H7 (cell line): ENCODE measurements at regions not wholly inside any gene's neighbourhood (a gene's known extent, or its start where the extent isn't known, plus 50 kb on each side); places are given as distances from the start of the nearest gene placed in this dataset.
A peak's percentile ranks its signal among the peaks of the same experiment; 100 is the strongest.
"Not testable (repeated sequence)": the region's sequence is repeated elsewhere in the genome, so short reads cannot be mapped to it uniquely, and the experiment has no call there.

Experiments
- DNase-seq: peaks from one replicate; pipeline ENCODE4 v3.0.0; 2012
- H3K27me3 ChIP-seq: 2 replicates; pipeline ENCODE4 v1.6.0; 2011; ENCODE audit warnings: mild to moderate bottlenecking, low read length; ENCODE audit not compliant: control insufficient read depth, insufficient read depth
- H3K36me3 ChIP-seq: replicated peaks from 2 replicates; pipeline ENCODE4 v1.5.1; 2011; ENCODE audit warnings: low read length; ENCODE audit not compliant: control insufficient read depth, insufficient read depth
- H3K4me3 ChIP-seq: 2 replicates; pipeline ENCODE4 v1.5.1; 2011; ENCODE audit warnings: low read depth, mild to moderate bottlenecking, control low read depth, low read length, moderate library complexity; ENCODE audit not compliant: insufficient read depth

GRCh38 chr5:162786234-162786633 is 651.2 kb upstream of the CCNG1 start:
- H3K36me3 ChIP-seq: no peaks in the 10 kb centered on the region
- no peak for DNase-seq
- no peak overlapping the region for H3K4me3 ChIP-seq
- no peaks in the 10 kb centered on the region for H3K27me3 ChIP-seq

- no peaks in the 10 kb centered on the region for H3K36me3 ChIP-seq
- DNase-seq: no peak
- H3K27me3 ChIP-seq: no peaks in the 10 kb centered on the region
- H3K4me3 ChIP-seq: no peak overlapping the region
These were observed 640.9 kb upstream of the CCNG1 start for GRCh38 chr5:162796507-162796906.

- DNase-seq: no peak
- H3K36me3 ChIP-seq: no peaks in the 10 kb centered on the region
- H3K27me3 ChIP-seq: no peaks in the 10 kb centered on the region
- H3K4me3 ChIP-seq: no peak overlapping the region
These were observed 637.1 kb upstream of the CCNG1 start for GRCh38 chr5:162800301-162800700.

GRCh38 chr5:162801235-162801634 is 636.2 kb upstream of the CCNG1 start:
- DNase-seq: no peak
- no peaks in the 10 kb centered on the region for H3K36me3 ChIP-seq
- no peaks in the 10 kb centered on the region for H3K27me3 ChIP-seq
- H3K4me3 ChIP-seq: no peak overlapping the region

GRCh38 chr5:162806195-162806594 is 631.2 kb upstream of the CCNG1 start:
- Histone ChIP-seq H3K27me3 (no peaks in the 10 kb centered on the region), H3K4me3 (no peak overlapping the region), H3K36me3 (no peaks in the 10 kb centered on the region)
- DNase-seq: no peak

GRCh38 chr5:162811071-162811470 is 626.3 kb upstream of the CCNG1 start:
- H3K27me3 ChIP-seq: no peaks in the 10 kb centered on the region
- no peak for DNase-seq
- H3K4me3 ChIP-seq: no peak overlapping the region
- no peaks in the 10 kb centered on the region for H3K36me3 ChIP-seq

GRCh38 chr5:162816816-162817215 is 620.6 kb upstream of the CCNG1 start:
- Histone ChIP-seq H3K36me3 (no peaks in the 10 kb centered on the region), H3K27me3 (no peaks in the 10 kb centered on the region)
- no peak for DNase-seq

GRCh38 chr5:162817364-162817763 is 620.0 kb upstream of the CCNG1 start:
- H3K4me3 ChIP-seq: no peak overlapping the region
- no peaks in the 10 kb centered on the region for H3K27me3 ChIP-seq
- no peaks in the 10 kb centered on the region for H3K36me3 ChIP-seq
- peak; percentile 3 for DNase-seq

More at GRCh38 chr5:162816816-162817215, 620.6 kb upstream of the CCNG1 start:
- H3K4me3 ChIP-seq: no peak overlapping the region

GRCh38 chr5:162821664-162822063 is 615.7 kb upstream of the CCNG1 start:
- H3K36me3 ChIP-seq, H3K4me3 ChIP-seq: not testable (repeated sequence)

GRCh38 chr5:162824360-162824759 is 613.0 kb upstream of the CCNG1 start:
- no peaks in the 10 kb centered on the region for H3K27me3 ChIP-seq
- H3K36me3 ChIP-seq: no peaks in the 10 kb centered on the region
- no peak overlapping the region for H3K4me3 ChIP-seq
- no peak for DNase-seq

More at GRCh38 chr5:162821664-162822063, 615.7 kb upstream of the CCNG1 start:
- not testable (repeated sequence) for H3K27me3 ChIP-seq, DNase-seq

- no peak overlapping the region for H3K4me3 ChIP-seq
- no peak for DNase-seq
- H3K36me3 ChIP-seq: no peaks in the 10 kb centered on the region
- H3K27me3 ChIP-seq: no peaks in the 10 kb centered on the region
These were observed 600.2 kb upstream of the CCNG1 start for GRCh38 chr5:162837155-162837554.

- Histone ChIP-seq H3K27me3 (no peaks in the 10 kb centered on the region), H3K4me3 (no peak overlapping the region), H3K36me3 (no peaks in the 10 kb centered on the region)
- no peak for DNase-seq
These were observed 594.7 kb upstream of the CCNG1 start for GRCh38 chr5:162842727-162843126.

GRCh38 chr5:162852134-162852533 is 585.3 kb upstream of the CCNG1 start:
- Histone ChIP-seq H3K36me3 (no peaks in the 10 kb centered on the region), H3K4me3 (no peak overlapping the region), H3K27me3 (no peaks in the 10 kb centered on the region)
- DNase-seq: no peak

GRCh38 chr5:162858770-162859169 is 578.6 kb upstream of the CCNG1 start:
- DNase-seq: no peak
- Histone ChIP-seq H3K4me3 (no peak overlapping the region), H3K27me3 (no peaks in the 10 kb centered on the region), H3K36me3 (no peaks in the 10 kb centered on the region)

- no peak overlapping the region for H3K4me3 ChIP-seq
- H3K27me3 ChIP-seq: no peaks in the 10 kb centered on the region
- no peak for DNase-seq
- no peaks in the 10 kb centered on the region for H3K36me3 ChIP-seq
These were observed 566.4 kb upstream of the CCNG1 start for GRCh38 chr5:162870966-162871365.

GRCh38 chr5:162882629-162883028 is 554.8 kb upstream of the CCNG1 start:
- Histone ChIP-seq H3K36me3 (no peaks in the 10 kb centered on the region), H3K4me3 (no peak overlapping the region), H3K27me3 (no peaks in the 10 kb centered on the region)
- DNase-seq: no peak
